ENCODE measurements at regions not wholly inside any gene's neighbourhood (a gene's known extent, or its start where the extent isn't known, plus 50 kb on each side); places are given as distances from the start of the nearest gene placed in this dataset.

DNA sequence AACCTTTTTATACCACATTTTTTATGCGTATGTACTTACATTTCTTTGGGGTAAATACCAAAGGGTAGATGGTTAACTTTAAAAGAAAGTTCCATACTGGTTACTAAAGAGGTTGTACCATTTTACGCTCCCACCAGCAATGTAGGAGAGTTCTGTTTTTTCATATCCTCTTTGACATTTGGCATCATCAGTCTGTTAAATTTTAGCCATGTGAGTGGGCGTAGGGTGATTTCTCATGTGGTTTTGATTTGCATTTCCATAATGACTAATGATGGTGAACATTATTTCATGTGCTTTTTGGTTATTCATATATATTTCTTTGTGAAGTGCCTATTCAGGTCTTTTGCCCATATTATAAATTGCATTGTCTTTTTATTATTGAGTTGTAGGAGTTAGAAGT is 194.2 kb downstream of the PRL start:
- H3K4me3 Mint-ChIP-seq, result no peak overlapping the region
- H3K9me3 Mint-ChIP-seq, result peaks cover 9% of the 10 kb centered on the region
- no peaks in the 10 kb centered on the region for H3K4me1 Mint-ChIP-seq (ENCODE audit: low read depth)
- DNase-seq (ENCODE audit: low spot score), result no peak
- no peaks in the 10 kb centered on the region for H3K36me3 Mint-ChIP-seq (ENCODE audit: low read depth)
- no peak overlapping the region for H3K27ac Mint-ChIP-seq
- intact Hi-C loops (cut with micrococcal nuclease), result loop anchor here (5.0 kb wide), 1 partner anchor 1560 kb away; no protein-coding TSS in a partner anchor
- H3K27me3 Mint-ChIP-seq (ENCODE audit: insufficient read depth), result no peaks in the 10 kb centered on the region

DNA sequence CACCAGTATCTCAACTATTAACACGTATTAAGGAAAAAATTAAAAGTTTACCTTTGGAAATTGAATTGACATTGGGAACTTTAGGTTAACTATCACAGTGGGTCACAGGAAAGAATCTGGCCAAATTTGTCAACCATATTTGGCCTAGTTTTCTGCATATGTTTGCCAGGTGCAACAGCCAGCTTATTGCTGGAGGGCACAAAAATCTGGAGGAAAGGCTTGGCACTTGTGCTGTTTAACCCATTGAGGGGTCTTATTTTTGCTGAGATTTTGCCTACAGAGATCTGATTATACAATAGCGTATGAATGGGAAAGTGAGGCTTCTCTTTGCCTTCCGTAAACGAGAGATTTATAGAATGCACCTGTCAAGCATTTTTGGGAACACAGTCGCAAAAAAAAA is 190.4 kb downstream of the PRL start:
- no peaks in the 10 kb centered on the region for H3K4me1 Mint-ChIP-seq (ENCODE audit: low read depth)
- intact Hi-C loops (cut with micrococcal nuclease), result no loop called here
- H3K4me3 Mint-ChIP-seq, result no peak overlapping the region
- H3K27ac Mint-ChIP-seq, result no peak overlapping the region
- H3K27me3 Mint-ChIP-seq (ENCODE audit: insufficient read depth), result peaks cover 2% of the 10 kb centered on the region
- H3K9me3 Mint-ChIP-seq, result peaks cover 9% of the 10 kb centered on the region
- H3K36me3 Mint-ChIP-seq (ENCODE audit: low read depth), result no peaks in the 10 kb centered on the region
- no peak for DNase-seq (ENCODE audit: low spot score)

- no peak for DNase-seq (ENCODE audit: low spot score)
- Mint-ChIP-seq H3K4me3 (no peak overlapping the region), H3K27me3 (ENCODE audit: insufficient read depth) (peaks cover 2% of the 10 kb centered on the region), H3K4me1 (ENCODE audit: low read depth) (no peaks in the 10 kb centered on the region), H3K36me3 (ENCODE audit: low read depth) (no peaks in the 10 kb centered on the region), H3K27ac (no peak overlapping the region), H3K9me3 (peaks cover 9% of the 10 kb centered on the region)
- intact Hi-C loops (cut with micrococcal nuclease), result no loop called here
Observed at GRCh38 chr6:22106961-22107360, 189.9 kb downstream of the PRL start.

DNA sequence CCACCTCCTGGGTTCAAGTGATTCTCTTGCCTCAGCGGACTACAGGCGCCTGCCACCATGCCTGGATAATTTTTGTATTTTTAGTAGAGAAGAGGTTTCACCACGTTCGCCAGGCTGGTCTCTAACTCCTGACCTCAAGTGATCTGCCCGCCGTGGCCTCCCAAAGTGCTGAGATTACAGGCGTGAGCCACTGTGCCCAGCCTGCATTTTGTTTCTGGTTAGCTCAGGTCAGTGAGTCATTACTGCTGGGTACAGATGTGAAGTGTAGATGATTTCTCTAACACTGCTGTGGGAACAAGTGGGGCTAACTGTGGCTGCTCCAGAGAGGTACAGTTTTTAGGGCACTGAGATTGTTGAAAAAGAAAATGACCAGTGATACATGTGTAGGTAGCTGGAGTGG is 188.6 kb downstream of the PRL start:
- no peaks in the 10 kb centered on the region for H3K4me1 Mint-ChIP-seq (ENCODE audit: low read depth)
- H3K27me3 Mint-ChIP-seq (ENCODE audit: insufficient read depth), result peaks cover 2% of the 10 kb centered on the region
- no peaks in the 10 kb centered on the region for H3K36me3 Mint-ChIP-seq (ENCODE audit: low read depth)
- H3K9me3 Mint-ChIP-seq, result peaks cover 9% of the 10 kb centered on the region
- no peak overlapping the region for H3K27ac Mint-ChIP-seq
- no peak for DNase-seq (ENCODE audit: low spot score)
- intact Hi-C loops (cut with micrococcal nuclease), result no loop called here
- no peak overlapping the region for H3K4me3 Mint-ChIP-seq

- Mint-ChIP-seq H3K27me3 (ENCODE audit: insufficient read depth) (peaks cover 2% of the 10 kb centered on the region), H3K9me3 (no peaks in the 10 kb centered on the region), H3K27ac (no peak overlapping the region), H3K4me3 (no peak overlapping the region), H3K36me3 (ENCODE audit: low read depth) (no peaks in the 10 kb centered on the region), H3K4me1 (ENCODE audit: low read depth) (no peaks in the 10 kb centered on the region)
- DNase-seq (ENCODE audit: low spot score), result no peak
- intact Hi-C loops (cut with micrococcal nuclease), result no loop called here
Observed at GRCh38 chr6:22110061-22110460, 186.8 kb downstream of the PRL start.

- no peaks in the 10 kb centered on the region for H3K36me3 Mint-ChIP-seq (ENCODE audit: low read depth)
- DNase-seq (ENCODE audit: low spot score), result no peak
- intact Hi-C loops (cut with micrococcal nuclease), result no loop called here
Observed at GRCh38 chr6:22112461-22112860, 184.4 kb downstream of the PRL start.

DNA sequence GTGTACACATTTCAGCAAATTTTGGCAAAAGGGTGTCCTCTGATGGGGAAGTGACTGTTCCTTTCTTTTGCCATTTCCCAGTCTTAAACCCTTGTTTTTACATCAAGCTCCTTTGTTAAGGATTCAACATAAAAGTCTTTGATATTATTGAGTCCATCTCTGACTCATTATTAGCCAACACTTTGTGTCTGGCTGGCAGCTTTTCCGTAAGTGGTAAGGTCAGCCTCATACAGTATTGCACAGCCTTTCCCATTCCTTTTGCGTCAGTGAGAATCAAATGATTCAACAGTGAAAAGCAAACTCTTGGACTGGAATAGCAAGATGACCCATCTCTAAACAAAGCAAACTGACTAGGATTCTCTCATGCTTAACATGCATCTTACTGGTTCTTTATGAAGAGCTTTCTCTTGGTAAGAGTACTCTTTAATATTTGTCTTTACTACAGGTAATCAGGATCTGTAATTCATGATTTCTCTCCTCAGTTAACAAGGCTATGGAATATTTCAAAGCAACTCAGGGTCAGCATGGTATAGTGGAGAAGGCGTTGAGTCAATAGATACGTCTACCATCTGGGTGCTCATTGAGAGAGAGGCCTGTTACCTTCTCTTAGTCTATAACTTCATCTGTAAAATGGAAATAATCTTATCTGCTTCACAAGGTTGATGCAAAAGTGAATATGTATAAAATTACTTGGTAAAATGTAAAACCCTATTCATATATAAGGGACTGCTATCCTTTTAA is 183.6 kb downstream of the PRL start:
- Mint-ChIP-seq H3K9me3 (no peaks in the 10 kb centered on the region), H3K4me3 (no peak overlapping the region), H3K27me3 (ENCODE audit: insufficient read depth) (peaks cover 2% of the 10 kb centered on the region), H3K4me1 (ENCODE audit: low read depth) (no peaks in the 10 kb centered on the region), H3K27ac (no peak overlapping the region), H3K36me3 (ENCODE audit: low read depth) (no peaks in the 10 kb centered on the region)
- no peak for DNase-seq (ENCODE audit: low spot score)
- intact Hi-C loops (cut with micrococcal nuclease), result no loop called here

More at GRCh38 chr6:22112461-22112860, 184.4 kb downstream of the PRL start:
- Mint-ChIP-seq H3K4me1 (ENCODE audit: low read depth) (no peaks in the 10 kb centered on the region), H3K9me3 (no peaks in the 10 kb centered on the region), H3K27me3 (ENCODE audit: insufficient read depth) (peaks cover 2% of the 10 kb centered on the region), H3K4me3 (no peak overlapping the region), H3K27ac (no peak overlapping the region)

DNA sequence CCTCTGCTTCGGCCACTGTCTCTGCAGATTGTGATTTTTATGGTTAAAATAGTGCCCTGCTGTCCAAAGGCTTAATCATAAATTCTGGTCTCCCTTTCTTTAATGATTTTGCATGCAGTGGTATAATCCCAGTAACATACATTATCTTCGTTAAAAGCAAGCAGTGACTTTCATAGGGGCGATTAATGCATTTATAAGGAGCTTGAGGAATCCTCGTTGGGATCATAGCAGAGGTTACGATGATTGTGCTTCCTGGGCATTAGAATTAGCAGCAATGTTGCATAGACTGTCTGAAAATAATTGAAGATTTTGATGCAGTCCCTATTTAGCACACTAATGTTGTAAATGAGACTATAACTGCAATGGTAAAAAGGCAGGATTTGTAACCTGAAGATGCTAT is 181.3 kb downstream of the PRL start:
- Mint-ChIP-seq H3K27me3 (ENCODE audit: insufficient read depth) (no peaks in the 10 kb centered on the region), H3K4me1 (ENCODE audit: low read depth) (no peaks in the 10 kb centered on the region), H3K27ac (no peak overlapping the region), H3K36me3 (ENCODE audit: low read depth) (no peaks in the 10 kb centered on the region), H3K9me3 (no peaks in the 10 kb centered on the region), H3K4me3 (no peak overlapping the region)
- intact Hi-C loops (cut with micrococcal nuclease), result no loop called here
- no peak for DNase-seq (ENCODE audit: low spot score)

DNA sequence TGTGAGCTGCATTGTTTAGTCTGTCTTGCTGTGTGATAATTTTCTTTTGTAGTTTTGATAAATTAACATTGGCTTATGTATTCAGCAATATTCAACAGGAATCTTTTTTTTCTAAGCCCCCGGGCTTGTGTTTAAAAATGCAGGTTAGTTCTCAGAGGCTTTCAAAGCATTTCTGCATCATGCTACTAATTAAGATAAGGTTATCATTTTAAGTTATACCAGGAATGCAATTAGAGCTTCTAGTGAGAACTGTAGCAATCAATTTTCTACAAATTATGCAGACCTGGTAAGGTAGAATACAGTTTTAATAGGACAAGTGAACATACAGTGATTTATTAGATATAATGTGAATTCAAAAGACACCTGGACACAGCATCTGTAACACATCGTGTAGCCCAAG is 179.2 kb downstream of the PRL start:
- Mint-ChIP-seq H3K4me1 (ENCODE audit: low read depth) (no peaks in the 10 kb centered on the region), H3K36me3 (ENCODE audit: low read depth) (no peaks in the 10 kb centered on the region), H3K9me3 (no peaks in the 10 kb centered on the region), H3K27me3 (ENCODE audit: insufficient read depth) (no peaks in the 10 kb centered on the region), H3K4me3 (no peak overlapping the region), H3K27ac (no peak overlapping the region)
- DNase-seq (ENCODE audit: low spot score), result no peak
- intact Hi-C loops (cut with micrococcal nuclease), result no loop called here

DNA sequence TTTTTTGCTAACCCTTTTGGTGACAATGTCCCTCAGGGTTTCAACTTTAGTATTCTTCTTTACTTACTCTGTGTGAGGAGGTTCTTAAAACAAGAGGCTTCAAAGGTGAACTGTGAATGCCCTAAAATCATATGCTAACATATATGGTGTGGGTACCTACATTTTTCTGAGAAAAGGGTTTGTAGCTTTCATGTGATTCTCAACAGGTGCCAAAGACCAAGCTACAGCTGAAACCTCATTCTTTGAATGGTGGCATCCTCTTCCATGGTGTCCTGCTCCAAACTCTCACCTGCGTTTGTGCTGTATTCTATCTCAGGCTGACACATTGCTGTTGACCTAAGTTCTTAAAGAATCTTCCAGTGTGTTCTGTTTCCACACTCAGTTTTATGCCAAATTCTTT is 177.3 kb downstream of the PRL start:
- Mint-ChIP-seq H3K36me3 (ENCODE audit: low read depth) (no peaks in the 10 kb centered on the region), H3K4me1 (ENCODE audit: low read depth) (no peaks in the 10 kb centered on the region), H3K9me3 (no peaks in the 10 kb centered on the region), H3K4me3 (no peak overlapping the region), H3K27me3 (ENCODE audit: insufficient read depth) (no peaks in the 10 kb centered on the region), H3K27ac (no peak overlapping the region)
- intact Hi-C loops (cut with micrococcal nuclease), result no loop called here
- no peak for DNase-seq (ENCODE audit: low spot score)

GRCh38 chr6:22124756-22125155 is 172.1 kb downstream of the PRL start:
- peaks cover 6% of the 10 kb centered on the region for H3K9me3 Mint-ChIP-seq
- no peak for DNase-seq (ENCODE audit: low spot score)
- H3K4me3 Mint-ChIP-seq, result no peak overlapping the region
- no peaks in the 10 kb centered on the region for H3K36me3 Mint-ChIP-seq (ENCODE audit: low read depth)
- H3K4me1 Mint-ChIP-seq (ENCODE audit: low read depth), result no peaks in the 10 kb centered on the region
- H3K27me3 Mint-ChIP-seq (ENCODE audit: insufficient read depth), result no peaks in the 10 kb centered on the region
- intact Hi-C loops (cut with micrococcal nuclease), result no loop called here
- H3K27ac Mint-ChIP-seq, result no peak overlapping the region

DNA sequence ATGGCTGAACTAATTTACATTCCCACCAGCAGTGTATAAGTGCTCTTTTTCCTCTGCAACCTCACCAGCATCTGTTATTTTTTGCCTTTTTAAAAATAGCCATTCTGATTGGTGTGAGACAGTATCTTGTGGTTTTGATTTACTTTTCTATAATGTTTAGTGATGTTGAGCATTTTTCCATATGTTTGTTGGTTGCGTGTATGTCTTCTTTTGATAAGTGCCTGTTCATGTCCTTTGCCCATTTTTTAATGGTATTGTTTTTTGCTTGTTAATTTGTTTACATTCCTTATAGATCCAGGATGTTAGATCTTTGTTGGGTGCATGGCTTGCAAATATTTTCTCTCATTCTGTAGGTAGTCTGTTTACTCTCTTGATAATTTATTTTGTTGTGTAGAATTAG is 169.9 kb downstream of the PRL start:
- Mint-ChIP-seq H3K36me3 (ENCODE audit: low read depth) (no peaks in the 10 kb centered on the region), H3K4me3 (no peak overlapping the region), H3K27me3 (ENCODE audit: insufficient read depth) (no peaks in the 10 kb centered on the region), H3K4me1 (ENCODE audit: low read depth) (no peaks in the 10 kb centered on the region), H3K27ac (no peak overlapping the region), H3K9me3 (peaks cover 10% of the 10 kb centered on the region)
- intact Hi-C loops (cut with micrococcal nuclease), result no loop called here
- DNase-seq (ENCODE audit: low spot score), result no peak

DNA sequence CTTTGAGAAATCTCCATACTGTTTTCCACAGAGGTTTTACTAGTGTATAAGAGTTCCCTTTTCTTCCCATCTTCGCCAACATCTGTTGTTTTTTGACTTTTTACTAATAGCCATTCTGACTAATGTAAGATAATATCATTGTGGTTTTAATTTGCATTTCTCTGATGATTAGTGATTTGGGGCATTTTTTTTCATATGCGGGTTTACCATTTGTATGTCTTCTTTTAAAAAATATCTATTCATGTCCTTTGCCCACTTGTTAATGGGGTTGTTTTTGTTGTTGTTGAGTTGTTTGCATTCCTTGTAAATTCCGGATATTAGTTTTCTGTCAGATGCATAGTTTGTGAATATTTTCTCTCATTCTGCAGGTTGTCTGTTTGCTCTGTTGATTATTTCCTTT is 167.1 kb downstream of the PRL start:
- no peak overlapping the region for H3K27ac Mint-ChIP-seq
- H3K36me3 Mint-ChIP-seq (ENCODE audit: low read depth), result no peaks in the 10 kb centered on the region
- intact Hi-C loops (cut with micrococcal nuclease), result no loop called here
- no peak for DNase-seq (ENCODE audit: low spot score)
- H3K4me3 Mint-ChIP-seq, result no peak overlapping the region
- no peaks in the 10 kb centered on the region for H3K27me3 Mint-ChIP-seq (ENCODE audit: insufficient read depth)
- H3K4me1 Mint-ChIP-seq (ENCODE audit: low read depth), result no peaks in the 10 kb centered on the region
- H3K9me3 Mint-ChIP-seq, result peaks cover 13% of the 10 kb centered on the region

DNA sequence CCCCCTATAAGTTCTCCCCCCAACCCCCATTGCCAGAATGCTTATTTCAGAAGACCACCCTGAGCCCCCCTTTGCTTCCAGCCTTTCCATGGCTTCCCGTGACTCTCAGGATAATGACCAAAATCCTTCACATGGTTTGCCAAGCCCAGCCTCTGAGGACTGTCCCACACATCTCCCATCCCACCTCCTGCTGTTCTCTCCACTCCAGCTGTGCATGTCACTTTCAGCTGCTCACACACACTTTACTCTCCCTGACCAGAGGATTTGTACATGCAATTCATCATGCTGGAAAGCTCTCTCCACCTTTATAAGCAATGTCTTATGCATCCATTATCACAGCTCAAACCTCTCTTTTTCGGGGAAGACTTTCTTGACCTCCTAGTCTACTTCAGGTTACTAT is 164.2 kb downstream of the PRL start:
- no peak overlapping the region for H3K4me3 Mint-ChIP-seq
- H3K4me1 Mint-ChIP-seq (ENCODE audit: low read depth), result no peaks in the 10 kb centered on the region
- DNase-seq (ENCODE audit: low spot score), result no peak
- no peaks in the 10 kb centered on the region for H3K27me3 Mint-ChIP-seq (ENCODE audit: insufficient read depth)
- intact Hi-C loops (cut with micrococcal nuclease), result no loop called here
- no peak overlapping the region for H3K27ac Mint-ChIP-seq
- H3K36me3 Mint-ChIP-seq (ENCODE audit: low read depth), result no peaks in the 10 kb centered on the region
- peaks cover 7% of the 10 kb centered on the region for H3K9me3 Mint-ChIP-seq
